GM11168 (cell line): ENCODE measurements at regions not wholly inside any gene's neighbourhood (a gene's known extent, or its start where the extent isn't known, plus 50 kb on each side); places are given as distances from the start of the nearest gene placed in this dataset.

Experiments used
- in situ Hi-C: fragments of 300-500 bp; cut with MboI; formaldehyde crosslinking; loops from one replicate; pipeline ENCODE4 v1.12.0; 2022; ENCODE audit warnings: low sequenced_read_pairs; ENCODE audit not compliant: unreplicated experiment

DNA sequence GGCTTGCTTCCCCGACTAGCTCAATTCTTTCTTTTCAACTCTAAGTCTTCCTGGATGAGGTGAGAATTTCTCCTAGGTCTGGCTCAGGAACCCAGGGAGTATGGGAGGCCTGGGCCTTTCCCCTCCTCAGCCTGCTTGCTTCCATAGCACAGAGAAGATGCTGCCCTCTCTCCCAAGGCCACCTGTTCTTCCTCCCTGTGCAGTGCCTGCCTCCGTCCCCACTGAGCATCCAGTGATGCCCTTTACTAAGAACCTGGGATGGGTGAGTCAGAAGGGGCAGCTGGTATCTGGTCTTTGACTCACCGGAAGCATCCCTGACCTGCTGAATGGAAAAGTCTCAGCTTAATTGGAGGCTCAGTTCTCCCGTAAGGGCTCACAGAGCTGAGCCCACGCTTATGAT lies 607.9 kb downstream of the BUD13 start:
- in situ Hi-C loops, result no loop called here

GRCh38 chr11:116162886-116163230 lies 609.9 kb downstream of the BUD13 start:
- in situ Hi-C loops, result no loop called here

DNA sequence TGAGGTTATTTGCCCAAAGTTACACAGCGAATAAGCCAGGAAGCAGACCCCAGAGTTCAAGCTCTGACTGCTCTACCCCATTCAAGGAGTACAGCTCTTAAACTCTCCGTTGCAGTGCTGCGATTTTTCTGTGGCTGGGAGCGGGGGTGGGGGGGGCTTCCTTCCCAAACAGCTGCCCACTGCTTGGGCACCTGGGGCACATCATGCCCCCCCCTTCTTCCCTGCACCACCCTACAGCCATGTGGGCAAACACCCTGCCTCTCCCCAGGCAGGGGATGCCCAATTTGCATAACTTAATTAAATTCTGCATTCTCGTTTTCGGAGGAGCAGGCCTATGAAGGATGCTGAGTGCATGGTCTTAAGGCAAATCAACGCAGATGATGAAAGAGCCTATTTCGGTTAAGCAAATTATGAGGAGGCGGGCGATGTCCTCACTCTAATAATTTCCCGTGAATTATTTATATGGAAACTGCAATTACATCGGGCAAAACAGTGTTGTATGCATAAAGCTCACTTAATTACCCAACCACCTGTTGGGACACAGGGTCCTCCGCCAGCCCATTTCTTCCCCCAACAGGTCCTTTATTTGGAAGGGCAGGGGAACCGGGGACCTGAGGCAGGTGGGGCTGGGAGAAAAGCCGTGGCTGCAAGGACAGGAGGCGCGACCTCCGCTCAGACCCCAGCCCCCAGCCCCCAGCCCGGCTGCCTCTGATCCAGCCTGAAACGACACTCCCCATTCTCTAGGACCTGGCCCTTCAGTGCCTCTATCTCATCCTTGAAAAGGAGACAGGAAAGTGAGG lies 610.5 kb downstream of the BUD13 start:
- in situ Hi-C loops, result no loop called here

DNA sequence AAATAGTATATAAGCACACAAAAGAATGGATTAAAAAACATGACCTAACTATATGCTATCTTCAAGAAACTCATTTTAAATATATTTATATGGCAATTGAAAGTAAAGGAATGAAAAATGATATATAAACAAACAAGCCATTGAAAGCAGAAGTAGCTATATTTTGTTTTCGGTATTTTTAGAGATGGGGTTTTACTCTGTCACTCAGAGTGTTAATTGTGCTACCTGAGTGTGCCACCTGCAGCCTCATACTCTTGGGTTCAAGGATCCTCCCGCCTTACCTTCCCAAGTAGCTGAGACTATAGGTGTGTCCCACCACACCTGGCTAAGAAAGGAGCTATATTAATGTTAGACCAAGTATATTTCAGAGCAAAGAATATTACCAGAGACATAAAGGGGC lies 624.1 kb downstream of the BUD13 start:
- in situ Hi-C loops, result no loop called here

- in situ Hi-C loops, result no loop called here
Measured at GRCh38 chr11:116148056-116148455, 624.7 kb downstream of the BUD13 start.

GRCh38 chr11:116145187-116145865 lies 627.5 kb downstream of the BUD13 start:
- in situ Hi-C loops, result no loop called here

- in situ Hi-C loops, result no loop called here
Measured at GRCh38 chr11:116144387-116144958, 628.3 kb downstream of the BUD13 start.

GRCh38 chr11:116138280-116138679 lies 634.1 kb upstream of the CADM1 start:
- in situ Hi-C loops, result no loop called here

GRCh38 chr11:116137753-116138152 lies 633.5 kb upstream of the CADM1 start:
- in situ Hi-C loops, result no loop called here

GRCh38 chr11:116136987-116137674 lies 632.9 kb upstream of the CADM1 start:
- in situ Hi-C loops, result no loop called here

- in situ Hi-C loops, result no loop called here
Measured at GRCh38 chr11:116135891-116136290, 631.7 kb upstream of the CADM1 start.

GRCh38 chr11:116134450-116134849 lies 630.2 kb upstream of the CADM1 start:
- in situ Hi-C loops, result no loop called here

GRCh38 chr11:116132273-116132978 lies 628.2 kb upstream of the CADM1 start:
- in situ Hi-C loops, result no loop called here

GRCh38 chr11:116130122-116130521 lies 625.9 kb upstream of the CADM1 start:
- in situ Hi-C loops, result no loop called here

DNA sequence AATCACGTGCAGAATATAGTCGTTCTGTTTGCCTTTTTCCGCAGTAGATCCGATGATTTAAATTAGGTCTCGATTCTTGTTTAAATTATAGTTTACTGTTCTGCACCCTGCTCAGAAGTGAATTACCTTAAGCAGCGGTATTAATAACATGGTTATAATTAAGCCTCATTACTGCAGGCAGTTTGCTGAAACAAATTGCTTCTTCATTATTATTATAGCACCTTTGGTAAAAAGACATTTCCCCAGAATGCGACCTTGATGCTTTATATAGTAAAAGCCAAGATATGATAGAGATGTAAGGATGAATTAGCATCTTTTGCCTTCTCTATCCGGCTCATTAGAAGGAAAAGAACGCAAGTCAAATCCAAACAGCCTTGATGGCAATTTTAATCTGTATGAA lies 625.2 kb upstream of the CADM1 start:
- in situ Hi-C loops, result no loop called here

DNA sequence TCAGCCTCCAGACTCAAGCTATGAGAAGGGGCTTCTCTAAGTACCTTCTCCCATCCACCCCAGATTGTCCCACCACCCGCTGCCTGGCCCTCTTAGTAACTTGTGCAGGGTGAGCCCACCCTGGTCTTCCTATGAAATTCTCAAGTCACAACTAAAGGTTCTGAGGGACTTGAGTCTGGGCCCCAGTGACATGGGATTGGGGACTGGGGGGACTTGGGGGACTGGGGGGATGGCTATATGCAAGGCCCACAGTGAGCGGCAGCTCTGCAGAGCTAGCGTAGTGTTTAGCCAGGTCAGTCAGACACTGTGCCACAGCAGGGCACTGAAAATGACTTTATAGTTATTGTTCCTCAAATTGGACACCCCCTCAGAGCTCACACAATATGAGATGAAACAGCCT lies 622.3 kb upstream of the CADM1 start:
- in situ Hi-C loops, result no loop called here

DNA sequence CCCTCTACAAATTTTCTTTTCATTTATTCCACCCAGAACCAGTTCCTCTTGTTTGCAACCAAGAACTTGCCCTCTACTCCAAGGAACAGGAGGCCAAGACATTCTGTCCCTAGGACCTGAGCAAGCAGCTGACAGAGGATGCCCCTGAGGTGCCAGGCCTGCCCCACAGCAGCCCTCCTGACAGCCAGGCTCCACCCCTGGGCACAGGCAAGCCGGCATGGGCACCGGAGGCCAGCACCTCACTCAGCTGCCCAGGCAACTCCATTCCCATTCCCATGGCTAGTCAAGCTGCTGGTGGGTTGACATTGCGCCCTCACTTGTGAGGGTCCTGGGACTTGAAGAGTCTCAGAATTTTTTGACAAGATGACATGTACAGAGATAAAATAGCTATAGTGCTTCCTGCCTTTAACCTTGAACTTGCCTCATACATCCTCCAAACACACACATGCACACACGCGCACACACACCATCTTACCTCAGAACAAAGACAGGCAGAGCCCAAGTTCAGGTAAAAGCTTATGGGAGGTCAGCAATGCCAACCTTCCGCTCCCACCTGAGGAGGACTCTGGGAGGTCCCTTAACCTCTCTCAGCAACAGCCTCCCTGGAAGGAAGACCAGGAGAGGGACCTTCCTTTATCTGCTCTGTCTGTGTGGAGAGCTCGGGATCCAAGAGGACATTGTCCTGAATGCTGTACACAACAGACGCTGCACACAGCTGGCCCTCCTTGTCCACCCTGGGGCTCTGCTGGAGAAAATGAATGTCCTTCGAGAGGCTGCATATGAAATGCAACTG lies 620.9 kb upstream of the CADM1 start:
- in situ Hi-C loops, result no loop called here

DNA sequence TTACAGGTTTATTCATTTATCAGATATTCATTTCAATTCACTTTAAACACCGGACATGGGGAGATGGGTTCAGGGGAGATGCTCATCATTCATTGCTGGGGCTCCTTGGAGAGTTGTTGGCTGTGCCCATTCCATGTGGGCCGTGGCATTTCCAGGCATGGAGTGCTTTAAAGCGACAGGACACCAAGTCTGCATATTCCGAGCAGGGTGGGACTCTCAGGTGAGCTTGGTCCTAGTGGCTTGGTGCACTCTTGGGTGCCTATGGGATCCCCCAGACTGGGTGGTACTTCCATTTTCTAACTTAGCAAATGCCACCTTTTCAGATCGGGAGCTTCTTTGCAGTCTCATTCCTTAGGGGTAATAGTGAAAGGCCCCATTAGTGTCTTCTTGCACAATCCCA lies 619.5 kb upstream of the CADM1 start:
- in situ Hi-C loops, result no loop called here

GRCh38 chr11:116122697-116123472 lies 618.7 kb upstream of the CADM1 start:
- in situ Hi-C loops, result no loop called here
